ENCODE measurements at regions not wholly inside any gene's neighbourhood (a gene's known extent, or its start where the extent isn't known, plus 50 kb on each side); places are given as distances from the start of the nearest gene placed in this dataset.

DNA sequence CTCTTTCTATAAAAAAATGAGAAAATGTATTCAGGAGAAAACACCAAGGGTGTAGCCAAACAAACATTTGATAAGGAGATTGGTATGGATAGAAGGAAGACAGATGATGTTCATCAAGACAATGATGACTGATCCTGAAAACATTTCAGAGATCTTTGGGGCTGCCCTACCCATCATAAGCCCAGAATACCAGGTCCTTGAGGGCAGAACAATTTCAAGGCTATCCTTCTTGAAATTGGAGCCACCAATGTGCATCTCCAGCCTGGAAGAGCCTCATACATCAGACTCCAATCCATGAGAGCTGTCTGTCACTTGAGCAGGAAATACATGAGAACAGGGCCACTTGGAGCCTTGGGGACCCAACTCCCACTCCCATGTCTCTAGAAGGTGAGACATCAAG is 89.5 kb upstream of the ANKRD28 start:
- TF ChIP-seq, protein P1, sequence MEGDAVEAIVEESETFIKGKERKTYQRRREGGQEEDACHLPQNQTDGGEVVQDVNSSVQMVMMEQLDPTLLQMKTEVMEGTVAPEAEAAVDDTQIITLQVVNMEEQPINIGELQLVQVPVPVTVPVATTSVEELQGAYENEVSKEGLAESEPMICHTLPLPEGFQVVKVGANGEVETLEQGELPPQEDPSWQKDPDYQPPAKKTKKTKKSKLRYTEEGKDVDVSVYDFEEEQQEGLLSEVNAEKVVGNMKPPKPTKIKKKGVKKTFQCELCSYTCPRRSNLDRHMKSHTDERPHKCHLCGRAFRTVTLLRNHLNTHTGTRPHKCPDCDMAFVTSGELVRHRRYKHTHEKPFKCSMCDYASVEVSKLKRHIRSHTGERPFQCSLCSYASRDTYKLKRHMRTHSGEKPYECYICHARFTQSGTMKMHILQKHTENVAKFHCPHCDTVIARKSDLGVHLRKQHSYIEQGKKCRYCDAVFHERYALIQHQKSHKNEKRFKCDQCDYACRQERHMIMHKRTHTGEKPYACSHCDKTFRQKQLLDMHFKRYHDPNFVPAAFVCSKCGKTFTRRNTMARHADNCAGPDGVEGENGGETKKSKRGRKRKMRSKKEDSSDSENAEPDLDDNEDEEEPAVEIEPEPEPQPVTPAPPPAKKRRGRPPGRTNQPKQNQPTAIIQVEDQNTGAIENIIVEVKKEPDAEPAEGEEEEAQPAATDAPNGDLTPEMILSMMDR (IDR thresholded peaks at IDR 0.05; ENCODE audit: insufficient read depth, missing control alignments): no peak
- no peak for FAIRE-seq
- no peak for DNase-seq (ENCODE audit: insufficient read length, low spot score)

GRCh38 chr3:15889936-15890335 is 92.2 kb upstream of the ANKRD28 start:
- TF ChIP-seq, protein P1 (IDR thresholded peaks at IDR 0.05; ENCODE audit: insufficient read depth, missing control alignments): no peak
- FAIRE-seq (no peak), DNase-seq (ENCODE audit: insufficient read length, low spot score) (no peak)

DNA sequence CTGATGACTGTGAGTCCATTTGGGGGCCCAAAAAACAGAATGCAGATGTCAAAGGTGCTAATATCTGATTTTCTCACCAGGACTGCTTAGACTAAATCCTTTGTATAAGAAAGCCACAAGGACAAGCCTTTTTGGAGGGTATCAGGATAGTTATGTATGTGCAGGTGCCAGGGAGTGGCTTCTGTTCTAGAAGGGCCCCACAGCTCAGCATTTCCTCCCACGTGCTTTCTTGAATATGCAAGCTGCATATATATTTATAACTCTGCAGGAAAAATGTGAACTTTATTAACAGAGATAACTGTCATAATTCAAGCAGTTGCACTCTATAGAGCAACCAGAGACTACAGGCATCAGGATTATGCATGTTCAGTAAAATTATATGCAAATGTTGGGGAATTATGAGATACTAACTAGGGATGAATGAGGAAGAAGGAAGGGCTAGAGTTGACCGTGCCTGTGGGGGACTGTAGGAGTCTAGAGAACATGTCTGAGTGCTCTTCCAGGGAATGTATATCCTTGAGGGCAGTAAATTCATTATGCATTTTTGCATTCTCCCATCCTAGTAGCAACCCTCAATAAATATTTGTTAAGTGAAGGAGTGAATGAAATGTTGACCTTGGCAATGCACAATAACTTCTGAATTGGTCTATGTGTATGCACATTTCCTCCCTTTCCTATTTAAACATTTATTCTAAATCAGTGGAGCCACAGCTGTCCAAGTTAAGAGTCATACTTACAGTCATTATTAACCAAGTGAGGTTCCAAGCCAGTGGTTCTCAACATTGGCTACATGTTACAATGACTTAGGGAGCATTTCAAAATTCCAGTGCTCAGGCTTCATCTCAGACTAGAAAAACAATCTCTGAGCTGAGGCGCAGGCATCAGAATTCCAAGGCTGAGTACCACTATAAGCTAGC is 94.8 kb upstream of the ANKRD28 start:
- DNase-seq (ENCODE audit: insufficient read length, low spot score) (no peak), FAIRE-seq (no peak)
- TF ChIP-seq, protein P1 (IDR thresholded peaks at IDR 0.05; ENCODE audit: insufficient read depth, missing control alignments): no peak

DNA sequence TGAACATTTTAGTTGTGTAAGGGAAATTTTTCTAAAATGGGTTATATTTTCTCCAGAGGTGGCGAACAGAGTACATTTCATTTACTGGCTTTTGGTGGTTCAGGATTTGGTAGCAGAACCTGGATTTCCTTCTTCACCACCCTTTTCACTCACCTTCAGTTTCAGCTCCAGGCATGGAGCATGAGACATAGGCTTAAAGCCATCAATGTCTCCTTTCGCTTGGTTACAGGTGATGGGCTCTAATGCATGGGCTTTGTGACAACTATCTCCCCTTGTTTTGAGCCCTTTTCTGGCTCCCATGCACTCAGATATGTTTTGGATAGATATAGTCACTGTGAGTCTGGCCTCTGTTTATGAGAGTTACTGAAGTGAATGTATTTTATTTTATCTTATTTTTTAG is 96.6 kb upstream of the ANKRD28 start:
- TF ChIP-seq, protein P1 (IDR thresholded peaks at IDR 0.05; ENCODE audit: insufficient read depth, missing control alignments): no peak
- DNase-seq (ENCODE audit: insufficient read length, low spot score): no peak
- FAIRE-seq: no peak

GRCh38 chr3:15896500-15896899 is 98.7 kb upstream of the ANKRD28 start:
- DNase-seq (ENCODE audit: insufficient read length, low spot score) (no peak), FAIRE-seq (no peak)
- TF ChIP-seq, protein P1 (IDR thresholded peaks at IDR 0.05; ENCODE audit: insufficient read depth, missing control alignments): no peak

- FAIRE-seq: no peak
- no peak for DNase-seq (ENCODE audit: insufficient read length, low spot score)
- TF ChIP-seq, protein P1 (IDR thresholded peaks at IDR 0.05; ENCODE audit: insufficient read depth, missing control alignments): no peak
These were observed 101.6 kb upstream of the ANKRD28 start for GRCh38 chr3:15899388-15899787.

DNA sequence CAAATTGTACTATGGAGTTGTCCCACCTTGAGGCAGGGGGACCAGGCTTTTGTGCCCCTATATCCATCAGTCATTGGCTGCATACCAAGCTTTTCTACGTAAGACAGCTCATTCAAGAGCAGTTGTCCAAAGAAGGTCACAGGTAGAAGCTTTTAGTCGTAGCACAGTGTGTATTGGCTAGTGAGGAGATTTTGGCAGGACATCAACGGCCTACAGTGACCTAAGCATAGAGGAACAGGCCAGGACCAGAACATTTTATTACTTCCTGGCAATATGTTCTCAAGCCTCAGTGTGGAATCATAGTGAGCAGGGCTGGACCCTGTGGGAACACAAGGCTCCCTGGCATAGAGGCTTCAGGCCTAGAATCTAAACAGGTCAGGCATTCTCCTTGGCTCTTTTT is 105.4 kb upstream of the ANKRD28 start:
- DNase-seq (ENCODE audit: insufficient read length, low spot score) (no peak), FAIRE-seq (no peak)
- TF ChIP-seq, protein P1 (IDR thresholded peaks at IDR 0.05; ENCODE audit: insufficient read depth, missing control alignments): no peak
